DMS 273 (cell line): ENCODE measurements at regions not wholly inside any gene's neighbourhood (a gene's known extent, or its start where the extent isn't known, plus 50 kb on each side); places are given as distances from the start of the nearest gene placed in this dataset.

ENCODE experiments used
- DNase-seq: peaks from one replicate; lab custom pipeline; 2025; ENCODE audit not compliant: unreplicated experiment; lab: John Stamatoyannopoulos, UW

DNA sequence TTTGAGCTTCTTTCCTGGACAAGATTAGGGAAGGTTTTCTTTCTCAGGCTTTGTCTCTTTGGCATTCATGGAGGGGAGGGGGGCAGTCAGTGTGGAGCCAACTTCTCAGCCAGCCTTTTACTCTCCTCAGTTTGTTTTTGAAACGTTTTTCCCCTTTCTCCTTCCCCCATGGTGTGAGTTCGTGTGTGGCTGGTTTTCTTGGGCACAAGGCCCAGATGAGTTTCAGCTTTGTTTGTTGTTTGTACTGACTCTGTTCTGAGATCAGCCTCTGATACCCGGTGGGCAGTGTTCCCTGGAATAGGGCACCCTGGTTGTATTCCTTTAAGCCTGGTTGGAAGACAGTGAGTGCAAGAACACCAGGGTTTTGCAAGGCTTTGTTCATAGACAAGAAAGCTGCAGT, 168.2 kb upstream of the RARB start:
- no peak for DNase-seq

DNA sequence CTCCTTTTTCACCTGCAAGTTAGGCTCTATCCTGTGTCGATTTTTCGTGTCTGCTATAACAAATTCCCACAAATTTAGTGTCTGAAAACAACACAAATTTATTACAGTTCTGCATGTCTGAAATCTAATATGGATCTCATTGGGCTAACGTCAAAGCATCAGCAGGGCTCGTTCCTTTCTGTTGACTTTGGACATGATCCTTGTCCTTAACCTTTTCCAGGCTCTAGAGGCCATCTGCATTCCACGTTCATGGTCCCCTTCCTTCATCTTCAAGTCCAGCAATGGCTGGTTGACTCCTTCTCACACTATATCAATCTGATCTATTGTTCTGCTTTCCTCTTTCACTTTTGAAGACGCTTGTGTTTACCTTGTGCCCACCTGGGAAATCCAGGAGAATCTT, 165.7 kb upstream of the RARB start:
- no peak for DNase-seq

- no peak for DNase-seq
These were observed 162.8 kb upstream of the RARB start for GRCh38 chr3:25265284-25265683.

- DNase-seq = no peak
These were observed 161.4 kb upstream of the RARB start for GRCh38 chr3:25266677-25267076.

DNA sequence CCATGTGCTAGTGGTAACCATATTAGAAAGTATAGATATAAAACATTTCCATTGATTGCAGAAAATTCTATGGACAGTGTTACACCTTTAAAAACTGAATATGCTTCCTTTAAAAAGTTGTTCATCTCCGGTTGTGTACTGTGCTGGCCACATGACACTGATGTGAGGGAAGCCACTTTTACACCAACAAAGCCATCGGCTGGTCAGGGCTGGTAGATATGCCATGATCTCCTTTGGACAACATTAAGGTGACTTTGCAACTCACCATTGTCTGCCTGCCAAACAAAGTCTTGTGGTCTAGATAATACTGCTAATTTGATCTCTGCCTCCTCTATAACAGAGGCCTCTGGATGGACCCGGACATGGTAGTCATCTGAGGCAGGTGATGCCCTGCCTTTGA, 156.0 kb upstream of the RARB start:
- DNase-seq = no peak

DNA sequence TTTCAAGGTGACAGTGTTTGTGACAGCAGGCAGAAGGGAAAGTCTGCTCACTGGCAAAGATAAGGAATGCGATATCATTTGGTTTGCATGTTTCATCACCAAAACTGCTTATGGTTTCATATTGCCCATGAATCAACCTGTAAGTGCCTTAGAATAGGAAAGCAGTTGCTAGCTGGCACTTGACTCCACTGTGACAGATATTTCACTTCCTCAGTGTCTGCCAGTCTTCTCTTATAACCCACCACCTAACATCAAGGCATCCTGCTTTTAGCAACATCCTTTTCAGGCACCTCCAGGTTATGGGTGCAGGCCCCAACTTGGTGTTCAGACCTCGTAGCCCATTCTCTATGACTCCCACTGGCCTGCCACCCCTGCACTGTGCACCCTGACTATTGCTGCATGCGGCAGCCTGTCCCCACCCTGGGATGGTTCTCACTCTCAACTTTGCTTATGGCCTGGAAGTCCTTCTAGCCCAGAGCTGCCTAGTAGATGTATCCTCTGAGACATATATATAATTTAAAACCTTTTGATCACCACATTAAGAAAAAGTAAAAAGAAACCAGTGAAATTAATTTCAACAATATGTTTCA, 154.4 kb upstream of the RARB start:
- no peak for DNase-seq

DNA sequence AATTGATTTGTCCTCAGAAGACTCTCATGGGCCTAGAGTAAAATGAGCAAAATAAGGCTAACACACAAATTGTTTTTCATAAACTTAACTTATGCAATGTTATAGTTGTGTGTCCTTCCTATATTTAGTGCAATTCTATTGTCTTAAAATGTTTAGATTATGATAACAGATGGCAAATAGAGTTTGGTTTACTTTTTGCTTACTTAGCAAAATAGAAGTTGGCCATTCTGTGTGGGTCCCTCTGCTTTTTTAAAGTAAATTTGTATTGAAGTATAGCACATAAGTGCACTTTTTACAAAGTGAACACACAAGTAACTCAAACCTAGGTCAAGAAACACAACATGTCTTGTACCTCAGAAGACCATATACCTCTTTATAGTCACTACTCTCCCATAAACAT, 150.6 kb upstream of the RARB start:
- DNase-seq = no peak

- no peak for DNase-seq
These were observed 146.9 kb upstream of the RARB start for GRCh38 chr3:25281041-25281731.

- no peak for DNase-seq
These were observed 146.3 kb upstream of the RARB start for GRCh38 chr3:25281732-25282126.

DNA sequence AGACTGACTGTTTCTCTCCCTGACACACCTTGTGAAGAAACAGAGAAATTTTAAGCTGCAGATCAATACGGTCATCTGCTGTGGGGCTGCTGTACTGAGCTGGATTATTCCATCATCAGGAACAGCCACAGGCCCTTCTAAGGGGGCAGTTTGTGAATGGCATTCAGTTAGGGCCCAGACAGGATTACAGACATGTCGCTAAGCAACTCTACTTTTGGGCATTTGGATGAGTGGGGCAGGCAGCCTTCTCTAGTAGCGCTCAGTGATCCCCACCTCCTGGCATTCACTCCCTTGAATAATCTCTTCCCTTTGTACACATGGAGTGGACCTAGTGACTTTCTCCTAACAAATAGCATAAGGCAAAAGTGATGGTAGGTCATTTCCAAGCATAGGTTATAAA, 144.4 kb upstream of the RARB start:
- no peak for DNase-seq

DNA sequence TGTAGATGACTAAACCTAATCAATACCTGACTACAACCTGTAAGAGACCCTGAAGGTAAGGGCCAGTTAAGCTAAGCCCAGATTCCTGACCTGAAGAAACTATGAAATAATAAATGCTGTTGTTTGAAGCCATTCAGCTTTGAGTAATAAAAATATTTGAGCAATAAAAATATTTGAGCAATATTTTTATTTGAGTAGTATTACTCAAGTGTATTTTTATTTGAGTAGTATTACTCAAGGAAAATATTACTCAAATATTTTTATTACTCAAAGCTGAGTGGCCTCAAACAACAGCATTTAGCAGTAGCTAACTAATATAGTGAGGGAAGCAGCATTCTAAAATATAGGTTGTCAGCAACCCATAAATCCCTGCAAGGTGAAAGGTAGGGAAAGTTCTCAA, 143.8 kb upstream of the RARB start:
- DNase-seq = no peak

DNA sequence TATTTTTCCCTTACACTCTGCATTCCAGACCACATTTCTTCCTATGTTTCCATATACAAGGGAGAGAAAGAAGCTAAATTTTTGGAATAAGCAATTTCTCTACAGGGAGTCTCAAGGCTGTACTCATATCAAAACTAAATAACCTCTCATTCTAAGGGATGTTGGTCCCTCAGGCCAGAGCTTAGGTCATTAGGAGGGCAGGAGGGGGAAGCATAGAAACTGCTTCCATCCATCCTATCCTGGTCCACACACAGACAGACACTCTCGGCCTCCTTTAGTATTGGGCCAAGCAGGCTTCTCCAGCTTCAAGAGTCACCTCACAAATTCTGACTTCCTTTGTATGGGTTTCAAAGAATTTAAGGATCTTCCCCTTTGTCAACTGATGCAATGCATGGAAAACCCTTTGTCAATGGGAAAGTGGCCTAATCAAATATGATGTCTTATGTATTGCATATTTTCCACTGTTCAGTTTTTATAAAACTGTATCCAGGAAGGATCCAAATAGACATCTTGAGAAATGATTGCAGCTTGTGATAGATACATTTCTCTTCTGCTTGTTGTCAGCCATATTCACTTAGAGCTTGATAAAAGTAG, 140.7 kb upstream of the RARB start:
- DNase-seq = no peak

- DNase-seq = no peak
These were observed 139.7 kb upstream of the RARB start for GRCh38 chr3:25288413-25288812.

GRCh38 chr3:25289156-25289555, 138.9 kb upstream of the RARB start:
- no peak for DNase-seq

DNA sequence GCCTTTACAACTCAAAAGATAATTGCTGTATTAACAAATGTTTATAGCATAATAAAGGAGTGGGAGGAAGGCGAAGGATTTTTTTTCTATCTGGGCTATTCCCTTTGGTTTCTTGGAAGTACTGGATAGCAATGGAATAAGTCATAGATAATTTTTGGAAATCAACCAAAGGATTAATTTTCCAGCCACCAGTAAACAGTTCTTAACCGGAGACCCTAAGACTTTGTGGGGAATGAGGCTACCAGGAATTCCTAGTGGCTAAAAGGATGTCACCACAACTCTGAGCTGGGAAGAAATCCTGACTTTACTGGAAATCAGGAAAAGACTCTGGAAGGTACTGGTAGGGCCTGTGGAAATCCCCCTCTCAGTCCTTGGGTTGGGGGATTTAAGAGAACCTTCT, 138.4 kb upstream of the RARB start:
- no peak for DNase-seq

DNA sequence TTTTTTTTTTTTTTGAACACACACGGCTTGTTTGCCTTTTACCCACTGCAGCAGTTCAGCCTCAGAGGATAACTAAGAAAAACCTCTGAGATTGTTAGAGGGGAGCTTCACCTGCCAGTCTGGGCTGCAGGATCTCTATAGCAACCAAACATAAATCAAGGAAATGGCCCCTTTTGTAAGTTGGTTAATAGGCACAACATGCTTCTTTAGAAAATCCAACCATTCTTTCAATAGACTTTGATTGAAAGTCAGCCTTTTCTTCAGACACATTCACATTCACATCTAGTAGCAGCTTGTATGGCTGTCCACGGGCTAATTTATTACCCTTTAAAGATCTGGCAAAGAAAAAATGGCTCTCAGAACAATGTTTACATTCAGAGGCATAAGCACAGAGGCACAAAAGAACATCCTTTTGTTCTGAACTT, 136.6 kb upstream of the RARB start:
- no peak for DNase-seq

DNA sequence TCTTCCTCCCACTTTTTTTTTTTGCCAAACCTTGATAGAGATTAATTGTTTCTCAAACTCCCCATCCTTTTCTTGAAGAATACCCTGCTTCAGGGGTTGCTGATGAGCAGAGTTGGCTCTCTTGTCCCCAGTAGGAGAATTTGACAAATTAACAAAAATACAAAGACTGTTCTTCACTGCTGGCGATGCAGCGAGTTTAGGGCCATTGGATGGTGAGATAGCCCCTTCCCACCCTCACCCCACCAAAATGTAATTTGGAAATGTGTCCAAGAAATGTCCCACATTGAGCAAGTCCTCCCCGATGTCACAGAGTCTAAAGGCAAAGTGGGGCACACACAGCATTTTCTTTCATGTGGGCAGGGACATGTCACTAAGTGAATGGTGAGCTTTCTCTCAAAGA, 136.0 kb upstream of the RARB start:
- no peak for DNase-seq

- DNase-seq = no peak
These were observed 135.5 kb upstream of the RARB start for GRCh38 chr3:25292595-25292994.

DNA sequence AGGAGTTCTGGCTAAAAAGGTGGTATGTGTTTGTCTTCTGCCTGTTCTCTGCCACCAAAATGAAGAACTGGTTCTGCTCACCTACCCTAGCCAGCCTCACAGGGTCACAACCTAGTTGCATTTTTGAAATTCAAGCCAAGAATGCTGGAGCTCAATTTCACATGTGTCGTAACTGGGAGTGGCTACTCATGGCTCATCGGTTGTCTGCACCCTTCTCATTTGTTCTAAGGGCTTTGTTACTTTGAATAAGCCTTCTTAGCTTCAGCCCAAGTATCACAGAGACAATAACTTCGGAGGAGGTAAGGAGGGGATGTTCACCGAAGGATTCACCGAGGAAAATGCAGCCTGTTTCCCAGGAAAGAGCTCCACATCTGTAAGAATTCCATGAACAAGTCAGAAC, 134.3 kb upstream of the RARB start:
- DNase-seq = no peak

DNA sequence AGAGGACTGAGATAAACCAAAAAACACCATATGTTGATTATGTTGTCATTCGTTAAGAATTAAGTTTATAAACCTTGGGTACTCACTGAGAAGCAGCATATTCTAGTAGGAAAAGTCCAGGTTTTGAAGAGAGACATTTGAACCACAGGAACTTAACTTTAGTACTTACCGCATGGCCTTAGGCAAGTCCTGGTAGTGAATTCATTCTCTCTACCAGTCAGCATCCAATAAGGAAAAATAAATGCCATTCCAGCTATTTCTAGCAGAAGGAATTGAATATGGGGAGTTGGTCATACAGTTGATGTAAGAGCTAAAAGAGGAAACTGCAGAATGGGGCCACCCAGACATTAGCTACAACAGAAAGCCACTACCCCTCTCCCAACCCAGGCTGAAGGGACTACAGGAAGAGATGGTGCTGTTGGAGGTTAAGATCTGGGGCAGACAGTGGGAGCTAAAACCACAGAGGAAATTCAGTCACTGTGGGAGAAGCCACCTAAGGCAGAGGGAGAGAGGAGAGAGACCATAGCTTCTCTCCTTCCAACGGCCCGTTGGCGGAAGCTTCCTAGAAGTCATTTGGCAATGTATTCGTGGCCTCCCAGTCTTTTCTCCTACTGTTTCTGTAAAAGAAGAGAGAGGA, 133.8 kb upstream of the RARB start:
- no peak for DNase-seq

- DNase-seq = no peak
These were observed 130.1 kb upstream of the RARB start for GRCh38 chr3:25297667-25298585.
